ENCODE measurements at regions not wholly inside any gene's neighbourhood (a gene's known extent, or its start where the extent isn't known, plus 50 kb on each side); places are given as distances from the start of the nearest gene placed in this dataset.

DNA sequence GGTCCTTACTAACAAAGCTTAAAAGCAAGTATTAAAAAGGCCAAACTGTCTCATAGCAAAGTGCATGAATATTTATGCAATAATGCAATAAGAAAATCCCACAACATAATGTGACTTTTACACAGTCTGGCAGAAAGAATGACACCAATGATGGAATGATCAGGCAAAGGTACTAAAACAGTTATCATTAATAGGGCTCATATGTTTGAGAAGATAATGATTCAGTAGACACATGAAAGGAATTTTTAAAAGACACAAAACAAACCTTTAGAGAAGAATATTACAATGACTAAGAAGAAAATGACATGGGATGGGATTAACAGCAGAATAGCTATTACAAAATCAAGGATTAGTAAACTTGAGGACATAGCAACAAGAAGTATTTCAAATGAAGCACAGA is 1411.2 kb upstream of the TMEM132C start:
- no peaks in the 10 kb centered on the region for H3K36me3 ChIP-seq (replicated peaks in 1 of 2; ENCODE audit: control extremely low read depth in 1 of 2, control insufficient read depth in 1 of 2, extremely low read depth in 1 of 2, insufficient read depth in 2 of 2, low read length in 1 of 2)
- H3K9ac ChIP-seq (ENCODE audit: low read length) = no peak overlapping the region
- no peak overlapping the region for H3K4me3 Mint-ChIP-seq
- no peaks in the 10 kb centered on the region for H3K4me1 Mint-ChIP-seq
- no peak overlapping the region for H3K4me3 ChIP-seq (ENCODE audit: control extremely low read depth in 1 of 5, extremely low read depth in 1 of 5, insufficient read depth in 1 of 5, low read depth in 2 of 5, low read length in 4 of 5)
- H3K27ac Mint-ChIP-seq = no peak overlapping the region
- H3K4me1 ChIP-seq (ENCODE audit: control insufficient read depth in 2 of 2, insufficient read depth in 2 of 2, low read length in 2 of 2) = no peaks in the 10 kb centered on the region
- H3K9me3 ChIP-seq (ENCODE audit: control extremely low read depth in 1 of 3, control insufficient read depth in 2 of 3, insufficient read depth in 1 of 3, low read length in 2 of 3) = no peaks in the 10 kb centered on the region
- no peaks in the 10 kb centered on the region for H3K79me2 ChIP-seq (ENCODE audit: control insufficient read depth, insufficient read depth, low read length)
- no peak for ATAC-seq (ENCODE audit: low read depth)
- no peaks in the 10 kb centered on the region for H3K27me3 ChIP-seq (replicated peaks in 1 of 4; ENCODE audit: control extremely low read depth in 1 of 4, control insufficient read depth in 3 of 4, insufficient read depth in 4 of 4, low read length in 3 of 4)
- POLR2A ChIA-PET = no interaction called here
- no peak for TF ChIP-seq EZH2 (IDR thresholded peaks at IDR 0.05; ENCODE audit: borderline replicate concordance, insufficient read depth, low read depth, low read length, poor library complexity, severe bottlenecking)
- TF ChIP-seq, protein P1, sequence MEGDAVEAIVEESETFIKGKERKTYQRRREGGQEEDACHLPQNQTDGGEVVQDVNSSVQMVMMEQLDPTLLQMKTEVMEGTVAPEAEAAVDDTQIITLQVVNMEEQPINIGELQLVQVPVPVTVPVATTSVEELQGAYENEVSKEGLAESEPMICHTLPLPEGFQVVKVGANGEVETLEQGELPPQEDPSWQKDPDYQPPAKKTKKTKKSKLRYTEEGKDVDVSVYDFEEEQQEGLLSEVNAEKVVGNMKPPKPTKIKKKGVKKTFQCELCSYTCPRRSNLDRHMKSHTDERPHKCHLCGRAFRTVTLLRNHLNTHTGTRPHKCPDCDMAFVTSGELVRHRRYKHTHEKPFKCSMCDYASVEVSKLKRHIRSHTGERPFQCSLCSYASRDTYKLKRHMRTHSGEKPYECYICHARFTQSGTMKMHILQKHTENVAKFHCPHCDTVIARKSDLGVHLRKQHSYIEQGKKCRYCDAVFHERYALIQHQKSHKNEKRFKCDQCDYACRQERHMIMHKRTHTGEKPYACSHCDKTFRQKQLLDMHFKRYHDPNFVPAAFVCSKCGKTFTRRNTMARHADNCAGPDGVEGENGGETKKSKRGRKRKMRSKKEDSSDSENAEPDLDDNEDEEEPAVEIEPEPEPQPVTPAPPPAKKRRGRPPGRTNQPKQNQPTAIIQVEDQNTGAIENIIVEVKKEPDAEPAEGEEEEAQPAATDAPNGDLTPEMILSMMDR (IDR thresholded peaks at IDR 0.05) = no peak
- H3K4me2 ChIP-seq (replicated peaks; ENCODE audit: low read depth, low read length, poor library complexity, severe bottlenecking) = no peak overlapping the region
- CTCF ChIA-PET = no interaction called here
- H3K9me3 Mint-ChIP-seq (ENCODE audit: insufficient read depth) = no peaks in the 10 kb centered on the region
- intact Hi-C loops (cut with micrococcal nuclease) = no loop called here
- no peaks in the 10 kb centered on the region for H3K27me3 Mint-ChIP-seq
- no peak for DNase-seq
- H4K20me1 ChIP-seq (ENCODE audit: control insufficient read depth, insufficient read depth, low read length, poor library complexity, severe bottlenecking) = no peaks in the 10 kb centered on the region
- no peak overlapping the region for H3K27ac ChIP-seq (ENCODE audit: low read length in 2 of 2)
- no peak overlapping the region for H2AFZ ChIP-seq (ENCODE audit: insufficient read depth, low read depth, low read length, poor library complexity, severe bottlenecking)

DNA sequence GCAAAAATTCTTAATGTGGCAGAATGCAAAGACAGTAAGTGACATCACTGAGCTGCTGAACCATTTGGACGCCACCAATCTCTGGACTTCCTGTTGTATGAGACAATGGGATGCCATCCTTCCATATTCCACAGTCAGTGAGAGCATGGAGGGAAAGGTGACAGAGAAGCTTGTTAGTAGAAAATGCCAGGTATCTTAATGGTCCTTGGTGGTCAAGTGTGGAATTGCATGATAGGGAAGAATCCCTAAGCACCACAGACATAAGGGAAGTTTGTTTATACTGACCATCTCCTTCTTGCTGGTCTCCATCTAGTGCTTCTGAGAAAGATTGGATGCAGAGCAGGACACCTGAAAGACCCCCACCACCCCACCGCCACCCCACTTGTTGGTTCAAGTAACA is 1410.0 kb upstream of the TMEM132C start:
- Mint-ChIP-seq H3K4me3 (no peak overlapping the region), H3K4me1 (no peaks in the 10 kb centered on the region), H3K27me3 (no peaks in the 10 kb centered on the region), H3K27ac (no peak overlapping the region), H3K9me3 (ENCODE audit: insufficient read depth) (no peaks in the 10 kb centered on the region)
- 83% methylated on average over 1 of the region's 2 CpGs for WGBS (ENCODE audit: insufficient coverage)
- H3K79me2 ChIP-seq (ENCODE audit: control insufficient read depth, insufficient read depth, low read length) = no peaks in the 10 kb centered on the region
- H4K20me1 ChIP-seq (ENCODE audit: control insufficient read depth, insufficient read depth, low read length, poor library complexity, severe bottlenecking) = no peaks in the 10 kb centered on the region
- intact Hi-C loops (cut with micrococcal nuclease) = no loop called here
- H3K4me2 ChIP-seq (replicated peaks; ENCODE audit: low read depth, low read length, poor library complexity, severe bottlenecking) = no peak overlapping the region
- H3K9ac ChIP-seq (ENCODE audit: low read length) = no peak overlapping the region
- DNase-seq = no peak
- POLR2A ChIA-PET = no interaction called here
- H2AFZ ChIP-seq (ENCODE audit: insufficient read depth, low read depth, low read length, poor library complexity, severe bottlenecking) = no peak overlapping the region
- TF ChIP-seq EZH2 (IDR thresholded peaks at IDR 0.05; ENCODE audit: borderline replicate concordance, insufficient read depth, low read depth, low read length, poor library complexity, severe bottlenecking) = no peak
- TF ChIP-seq, protein P1 (IDR thresholded peaks at IDR 0.05) = no peak
- H3K27ac ChIP-seq (ENCODE audit: low read length in 2 of 2) = no peak overlapping the region
- peaks cover 0 to 3% (median 0%) of the 10 kb centered on the region in 3 donors for H3K9me3 ChIP-seq (ENCODE audit: control extremely low read depth in 1 of 3, control insufficient read depth in 2 of 3, insufficient read depth in 1 of 3, low read length in 2 of 3)
- CTCF ChIA-PET = no interaction called here
- H3K27me3 ChIP-seq (replicated peaks in 1 of 4; ENCODE audit: control extremely low read depth in 1 of 4, control insufficient read depth in 3 of 4, insufficient read depth in 4 of 4, low read length in 3 of 4) = no peaks in the 10 kb centered on the region
- ATAC-seq (ENCODE audit: low read depth) = no peak
- no peaks in the 10 kb centered on the region for H3K36me3 ChIP-seq (replicated peaks in 1 of 2; ENCODE audit: control extremely low read depth in 1 of 2, control insufficient read depth in 1 of 2, extremely low read depth in 1 of 2, insufficient read depth in 2 of 2, low read length in 1 of 2)
- H3K4me3 ChIP-seq (ENCODE audit: control extremely low read depth in 1 of 5, extremely low read depth in 1 of 5, insufficient read depth in 1 of 5, low read depth in 2 of 5, low read length in 4 of 5) = no peak overlapping the region
- no peaks in the 10 kb centered on the region for H3K4me1 ChIP-seq (ENCODE audit: control insufficient read depth in 2 of 2, insufficient read depth in 2 of 2, low read length in 2 of 2)

Data from B cell (primary cell).